GM12878 (cell line): ENCODE measurements at regions not wholly inside any gene's neighbourhood (a gene's known extent, or its start where the extent isn't known, plus 50 kb on each side); places are given as distances from the start of the nearest gene placed in this dataset.

ENCODE experiments used
- ATAC-seq: fragments of 200-7000 bp; cut with Tn5 transposase; 3 replicates; pipeline ENCODE4 v1.9.1; 2020; ENCODE audit warnings: mild to moderate bottlenecking, moderate library complexity
- BruUV-seq: library from RNA; stranded (reverse); fragments of 400-500 nt; replicated peaks from 2 replicates; lab custom pipeline; 2021; lab: Mats Ljungman, UMichigan
- CTCF ChIA-PET: fragments of 300-600 bp; sonication (Branson Sonifier 250); formaldehyde crosslinking; extraction: SDS; loops from one replicate; lab custom pipeline; 2021; ENCODE audit warnings: inconsistent platforms; lab: Yijun Ruan, JAX
- POLR2A ChIA-PET: fragments of 350-600 bp; formaldehyde crosslinking; extraction: SDS; loops from one replicate; lab custom pipeline; 2021; ENCODE audit warnings: inconsistent platforms; lab: Charles Lee
- RAD21 ChIA-PET: fragments of 300-600 bp; sonication (Branson Sonifier 250); formaldehyde crosslinking; loops from one replicate; lab custom pipeline; 2023; ENCODE audit warnings: antibody characterized with exemption; ENCODE audit not compliant: unreplicated experiment; lab: Charles Lee
- SMC1A ChIA-PET: fragments of 300-600 bp; sonication (Branson Sonifier 250); formaldehyde crosslinking; loops from one replicate; lab custom pipeline; 2023; ENCODE audit not compliant: unreplicated experiment, uncharacterized antibody; lab: Charles Lee
- DNase-seq: peaks from one replicate; pipeline ENCODE4 v3.0.0-alpha.2; 2011; ENCODE audit warnings: low read depth, low spot score
- FAIRE-seq: peaks from 3 replicates; lab custom pipeline; 2011; peaks lifted over from hg19 to GRCh38; lab: Jason Lieb, UNC
- H2AFZ ChIP-seq: 2 replicates; pipeline ENCODE4 v1.6.0; 2011; ENCODE audit warnings: low read depth, low read length, control low read depth; ENCODE audit not compliant: control insufficient read depth
- H3K27ac ChIP-seq: 2 replicates; pipeline ENCODE4 v1.5.1; 2011; ENCODE audit warnings: control low read depth; ENCODE audit not compliant: control insufficient read depth, insufficient read depth
- H3K27me3 ChIP-seq, 2 experiments: replicated peaks in 1 of 2; 2 replicates each; pipeline versions ENCODE4 v1.6.0 to v1.6.1; 2011; ENCODE audit warnings: low read length in 1 of 2; ENCODE audit not compliant: control insufficient read depth in 2 of 2, insufficient read depth in 2 of 2
- H3K36me3 ChIP-seq, 2 experiments: 2 replicates each; pipeline ENCODE4 v1.5.1; 2011; ENCODE audit warnings: low read length in 1 of 2; ENCODE audit not compliant: control insufficient read depth in 2 of 2, insufficient read depth in 2 of 2
- H3K4me1 ChIP-seq: 2 replicates; pipeline ENCODE4 v1.6.1; 2011; ENCODE audit warnings: mild to moderate bottlenecking, low read length, moderate library complexity, mixed read lengths; ENCODE audit not compliant: control insufficient read depth, insufficient read depth
- H3K4me2 ChIP-seq: 2 replicates; pipeline ENCODE4 v1.6.0; 2011; ENCODE audit warnings: control low read depth; ENCODE audit not compliant: control insufficient read depth, insufficient read depth
- H3K4me3 ChIP-seq: fragments of 200-600 bp; sonication (generic); 2 replicates; pipeline ENCODE4 v1.5.1; 2016
- H3K79me2 ChIP-seq: 2 replicates; pipeline ENCODE4 v1.6.0; 2011; ENCODE audit warnings: low read length; ENCODE audit not compliant: control insufficient read depth, insufficient read depth
- H3K9ac ChIP-seq: 2 replicates; pipeline ENCODE4 v1.8.0; 2011; ENCODE audit warnings: low read length, control low read depth, mixed read lengths; ENCODE audit not compliant: control insufficient read depth, insufficient read depth
- H3K9me3 ChIP-seq: replicated peaks from 3 replicates; pipeline ENCODE4 v1.5.1; 2011; ENCODE audit warnings: mild to moderate bottlenecking, low read length; ENCODE audit not compliant: control insufficient read depth, insufficient read depth
- H4K20me1 ChIP-seq: 2 replicates; pipeline ENCODE4 v1.6.0; 2011; ENCODE audit not compliant: control insufficient read depth, insufficient read depth
- EP300 ChIP-seq, 2 experiments: fragments of 150-350 bp in 1 of 2; IDR thresholded peaks; 2 replicates each; pipeline ENCODE4 v1.6.1; 2011 to 2012; ENCODE audit warnings: low read depth in 2 of 2, low read length in 2 of 2, borderline replicate concordance in 1 of 2, improper control_type of control experiment in 1 of 2, inconsistent platforms in 1 of 2; ENCODE audit not compliant: control insufficient read depth in 1 of 2
- FOXM1 ChIP-seq: IDR thresholded peaks from 2 replicates; pipeline ENCODE4 v1.6.1; 2012; ENCODE audit warnings: low read depth, mild to moderate bottlenecking, inconsistent platforms, low read length, moderate library complexity
- LARP7 ChIP-seq: fragments of 450-650 bp; IDR thresholded peaks from 2 replicates; pipeline ENCODE4 v1.6.1; 2017; ENCODE audit warnings: mild to moderate bottlenecking
- MEF2A ChIP-seq: IDR thresholded peaks from 2 replicates; pipeline ENCODE4 v1.6.1; 2011; ENCODE audit warnings: low read depth, mild to moderate bottlenecking, low read length, moderate library complexity; ENCODE audit not compliant: insufficient read depth
- MEF2B ChIP-seq: fragments of 450-650 bp; IDR thresholded peaks from 2 replicates; pipeline ENCODE4 v1.6.1; 2018; ENCODE audit warnings: mild to moderate bottlenecking, moderate library complexity; ENCODE audit not compliant: partially characterized antibody, poor library complexity, severe bottlenecking
- SIX5 ChIP-seq: IDR thresholded peaks from 2 replicates; pipeline ENCODE4 v1.6.1; 2011; ENCODE audit warnings: mild to moderate bottlenecking, low read depth, low read length, moderate library complexity; ENCODE audit not compliant: severe bottlenecking
- SMARCA5 ChIP-seq: fragments of 450-650 bp; IDR thresholded peaks from 2 replicates; pipeline ENCODE4 v1.6.1; 2017; ENCODE audit warnings: mild to moderate bottlenecking
- SREBF2 ChIP-seq: IDR thresholded peaks from 2 replicates; pipeline ENCODE4 v1.6.1; 2012; ENCODE audit warnings: mild to moderate bottlenecking, low read length
- STAT1 ChIP-seq: fragments of 450-650 bp; conservative IDR thresholded peaks from 2 replicates; pipeline ENCODE4 v1.6.1; 2014; ENCODE audit warnings: antibody characterized with exemption, mild to moderate bottlenecking
- ZSCAN29 ChIP-seq: fragments of 450-650 bp; IDR thresholded peaks from 2 replicates; pipeline ENCODE4 v1.6.1; 2017; ENCODE audit warnings: mild to moderate bottlenecking, moderate library complexity
- WGBS: methylation state at CpG from one replicate; pipeline ENCODE4 v1.1.6; 2016; ENCODE audit warnings: low lambda C conversion rate; ENCODE audit not compliant: insufficient replicate concordance, insufficient coverage; ENCODE audit errors: missing lambda C conversion rate; 5-methylcytosine and 5-hydroxymethylcytosine counted together
- in situ Hi-C: fragments of 300-500 bp; cut with MboI; formaldehyde crosslinking; loops from 9 replicates; pipeline ENCODE4 v1.14.3; 2018; ENCODE audit warnings: mixed read lengths
- intact Hi-C: fragments of 100-400 bp; cut with micrococcal nuclease; formaldehyde crosslinking; loops from one replicate; pipeline ENCODE4 v1.14.2; 2022; ENCODE audit not compliant: unreplicated experiment
- TF ChIP-seq, protein P1 (sequence below): fragments of 450-650 bp; IDR thresholded peaks from 2 replicates; pipeline ENCODE4 v1.6.1; 2016; ENCODE audit warnings: mild to moderate bottlenecking

DNA sequence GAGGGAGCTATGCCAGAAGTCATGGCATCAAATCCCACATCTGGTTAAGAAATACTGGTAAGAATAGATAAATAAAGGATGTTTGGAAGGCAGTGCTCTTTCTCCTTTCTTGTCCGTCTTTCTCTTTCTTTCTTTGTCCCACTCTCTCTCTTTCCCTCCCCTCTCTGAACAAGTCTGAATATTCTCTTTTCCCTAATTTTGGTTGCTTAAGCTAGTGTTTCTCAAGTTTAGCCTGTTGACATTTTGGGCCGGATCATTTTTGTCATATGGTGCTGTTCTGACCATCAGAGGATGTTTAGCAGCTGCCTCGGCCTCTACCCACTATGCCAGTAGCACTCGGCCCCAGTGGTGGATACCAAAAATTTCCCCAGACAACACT lies 405.3 kb upstream of the C2CD4B start (continued):
- TF ChIP-seq MEF2A = no peak
- TF ChIP-seq SREBF2 = no peak
- TF ChIP-seq MEF2B = no peak
- TF ChIP-seq FOXM1 = no peak
- TF ChIP-seq EP300 (IDR thresholded peaks at IDR 0.05; ENCODE audit: borderline replicate concordance in 1 of 2, control insufficient read depth in 1 of 2, low read depth in 2 of 2, low read length in 2 of 2) = no peak
- TF ChIP-seq STAT1 = no peak

DNA sequence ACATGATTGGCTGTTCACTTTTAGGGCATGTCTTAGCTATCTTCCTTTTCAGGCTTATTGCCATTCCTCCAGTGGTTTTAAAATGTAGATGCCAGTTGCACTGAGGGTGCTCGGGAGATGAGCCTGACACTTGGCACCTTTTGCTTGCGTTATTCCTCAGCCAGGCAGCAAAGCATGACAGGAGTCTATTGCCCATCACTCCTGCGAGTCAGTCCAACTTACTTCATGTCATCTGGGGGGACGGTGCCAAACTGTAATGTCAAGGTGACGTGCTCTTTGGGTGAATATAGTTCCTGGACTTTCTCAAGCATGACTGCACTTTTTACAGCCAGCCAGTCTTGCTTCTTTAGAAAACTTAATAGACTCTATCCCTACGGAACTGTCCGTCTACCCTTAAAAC lies 406.0 kb upstream of the C2CD4B start:
- ChIA-PET RAD21 (no interaction called here), CTCF (no interaction called here), POLR2A (no interaction called here), SMC1A (no interaction called here)
- no peak for FAIRE-seq
- no peak overlapping the region for H3K9ac ChIP-seq
- 51% methylated on average over 7 of the region's 7 CpGs for WGBS
- in situ Hi-C loops = no loop called here
- no TSS peak for BruUV-seq
- intact Hi-C loops = no loop called here
- ATAC-seq = no peak
- TF ChIP-seq ZSCAN29 (no peak), SMARCA5 (no peak), SIX5 (no peak), LARP7 (no peak)
- TF ChIP-seq, protein P1, sequence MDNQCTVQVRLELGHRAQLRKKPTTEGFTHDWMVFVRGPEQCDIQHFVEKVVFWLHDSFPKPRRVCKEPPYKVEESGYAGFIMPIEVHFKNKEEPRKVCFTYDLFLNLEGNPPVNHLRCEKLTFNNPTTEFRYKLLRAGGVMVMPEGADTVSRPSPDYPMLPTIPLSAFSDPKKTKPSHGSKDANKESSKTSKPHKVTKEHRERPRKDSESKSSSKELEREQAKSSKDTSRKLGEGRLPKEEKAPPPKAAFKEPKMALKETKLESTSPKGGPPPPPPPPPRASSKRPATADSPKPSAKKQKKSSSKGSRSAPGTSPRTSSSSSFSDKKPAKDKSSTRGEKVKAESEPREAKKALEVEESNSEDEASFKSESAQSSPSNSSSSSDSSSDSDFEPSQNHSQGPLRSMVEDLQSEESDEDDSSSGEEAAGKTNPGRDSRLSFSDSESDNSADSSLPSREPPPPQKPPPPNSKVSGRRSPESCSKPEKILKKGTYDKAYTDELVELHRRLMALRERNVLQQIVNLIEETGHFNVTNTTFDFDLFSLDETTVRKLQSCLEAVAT = no peak
- H3K36me3 ChIP-seq = no peaks in the 10 kb centered on the region
- no peaks in the 10 kb centered on the region for H4K20me1 ChIP-seq
- no peak overlapping the region for H3K4me2 ChIP-seq
- no peak for DNase-seq
- H3K4me1 ChIP-seq = no peaks in the 10 kb centered on the region
- H3K27me3 ChIP-seq = peaks cover 0 to 3% of the 10 kb centered on the region in 2 experiments; a peak in 3 of 4 replicates
- no peak overlapping the region for H3K4me3 ChIP-seq
- H3K27ac ChIP-seq = no peak overlapping the region
- no peaks in the 10 kb centered on the region for H3K9me3 ChIP-seq
- H2AFZ ChIP-seq = no peak overlapping the region
- no peaks in the 10 kb centered on the region for H3K79me2 ChIP-seq
